ENCODE measurements at regions not wholly inside any gene's neighbourhood (a gene's known extent, or its start where the extent isn't known, plus 50 kb on each side); places are given as distances from the start of the nearest gene placed in this dataset.

DNA sequence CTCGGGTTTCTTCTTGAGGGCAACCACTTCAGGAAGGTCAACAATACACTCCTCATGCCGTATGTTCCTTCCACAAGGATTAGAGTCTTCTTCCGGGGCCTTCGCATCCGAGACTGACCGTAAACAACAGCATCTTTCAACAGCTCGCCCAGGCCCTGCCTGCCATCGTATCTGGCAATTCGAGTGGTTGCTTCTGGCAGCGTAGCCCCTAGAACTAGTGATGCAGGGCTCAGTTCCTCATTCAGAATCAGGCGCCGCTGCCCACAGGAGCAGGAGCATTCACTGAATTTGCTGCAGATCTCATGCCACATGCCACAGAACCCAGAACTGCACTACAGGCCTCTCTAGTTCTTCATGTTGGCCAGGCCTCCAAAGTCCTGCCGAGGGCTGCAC lies 59.0 kb upstream of the AFDN start:
- TF ChIP-seq, protein P1, sequence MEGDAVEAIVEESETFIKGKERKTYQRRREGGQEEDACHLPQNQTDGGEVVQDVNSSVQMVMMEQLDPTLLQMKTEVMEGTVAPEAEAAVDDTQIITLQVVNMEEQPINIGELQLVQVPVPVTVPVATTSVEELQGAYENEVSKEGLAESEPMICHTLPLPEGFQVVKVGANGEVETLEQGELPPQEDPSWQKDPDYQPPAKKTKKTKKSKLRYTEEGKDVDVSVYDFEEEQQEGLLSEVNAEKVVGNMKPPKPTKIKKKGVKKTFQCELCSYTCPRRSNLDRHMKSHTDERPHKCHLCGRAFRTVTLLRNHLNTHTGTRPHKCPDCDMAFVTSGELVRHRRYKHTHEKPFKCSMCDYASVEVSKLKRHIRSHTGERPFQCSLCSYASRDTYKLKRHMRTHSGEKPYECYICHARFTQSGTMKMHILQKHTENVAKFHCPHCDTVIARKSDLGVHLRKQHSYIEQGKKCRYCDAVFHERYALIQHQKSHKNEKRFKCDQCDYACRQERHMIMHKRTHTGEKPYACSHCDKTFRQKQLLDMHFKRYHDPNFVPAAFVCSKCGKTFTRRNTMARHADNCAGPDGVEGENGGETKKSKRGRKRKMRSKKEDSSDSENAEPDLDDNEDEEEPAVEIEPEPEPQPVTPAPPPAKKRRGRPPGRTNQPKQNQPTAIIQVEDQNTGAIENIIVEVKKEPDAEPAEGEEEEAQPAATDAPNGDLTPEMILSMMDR (IDR thresholded peaks at IDR 0.05; ENCODE audit: poor library complexity), result no peak
- no peak for TF ChIP-seq EZH2 (IDR thresholded peaks at IDR 0.05; ENCODE audit: borderline replicate concordance)
- no peak for TF ChIP-seq EZH2phosphoT487 (IDR thresholded peaks at IDR 0.05; ENCODE audit: low read depth, severe bottlenecking, unreplicated experiment)

All from hepatocyte (in vitro differentiated cells).